ENCODE measurements at regions not wholly inside any gene's neighbourhood (a gene's known extent, or its start where the extent isn't known, plus 50 kb on each side); places are given as distances from the start of the nearest gene placed in this dataset.

GRCh38 chr11:23954730-23955129 lies 542.1 kb upstream of the LUZP2 start:
- DNase-seq (ENCODE audit: low read depth) = no peak

GRCh38 chr11:23956586-23956985 lies 540.3 kb upstream of the LUZP2 start:
- no peak for DNase-seq (ENCODE audit: low read depth)

- no peak for DNase-seq (ENCODE audit: low read depth)
Measured at GRCh38 chr11:23957314-23957713, 539.5 kb upstream of the LUZP2 start.

GRCh38 chr11:23959462-23959861 lies 537.4 kb upstream of the LUZP2 start:
- no peak for DNase-seq (ENCODE audit: low read depth)

GRCh38 chr11:23961503-23962338 lies 535.1 kb upstream of the LUZP2 start:
- DNase-seq (ENCODE audit: low read depth) = no peak

GRCh38 chr11:23973244-23973643 lies 523.6 kb upstream of the LUZP2 start:
- no peak for DNase-seq (ENCODE audit: low read depth)

- no peak for DNase-seq (ENCODE audit: low read depth)
Measured at GRCh38 chr11:23974051-23974450, 522.8 kb upstream of the LUZP2 start.

- DNase-seq (ENCODE audit: low read depth) = no peak
Measured at GRCh38 chr11:23974601-23975000, 522.3 kb upstream of the LUZP2 start.

GRCh38 chr11:23976426-23976825 lies 520.4 kb upstream of the LUZP2 start:
- DNase-seq (ENCODE audit: low read depth) = no peak

GRCh38 chr11:23976841-23977271 lies 520.0 kb upstream of the LUZP2 start:
- no peak for DNase-seq (ENCODE audit: low read depth)

GRCh38 chr11:23988381-23989006 lies 508.4 kb upstream of the LUZP2 start:
- no peak for DNase-seq (ENCODE audit: low read depth)

GRCh38 chr11:23990346-23991164 lies 506.3 kb upstream of the LUZP2 start:
- DNase-seq (ENCODE audit: low read depth) = no peak

GRCh38 chr11:23991165-23991539 lies 505.7 kb upstream of the LUZP2 start:
- no peak for DNase-seq (ENCODE audit: low read depth)

GRCh38 chr11:23995891-23996290 lies 501.0 kb upstream of the LUZP2 start:
- no peak for DNase-seq (ENCODE audit: low read depth)

GRCh38 chr11:23997356-23997755 lies 499.5 kb upstream of the LUZP2 start:
- no peak for DNase-seq (ENCODE audit: low read depth)

- no peak for DNase-seq (ENCODE audit: low read depth)
Measured at GRCh38 chr11:24005202-24005876, 491.5 kb upstream of the LUZP2 start.

- no peak for DNase-seq (ENCODE audit: low read depth)
Measured at GRCh38 chr11:24043842-24044241, 453.0 kb upstream of the LUZP2 start.

GRCh38 chr11:24046731-24047130 lies 450.1 kb upstream of the LUZP2 start:
- no peak for DNase-seq (ENCODE audit: low read depth)

GRCh38 chr11:24056051-24056450 lies 440.8 kb upstream of the LUZP2 start:
- DNase-seq (ENCODE audit: low read depth) = no peak

- no peak for DNase-seq (ENCODE audit: low read depth)
Measured at GRCh38 chr11:24060125-24060524, 436.7 kb upstream of the LUZP2 start.

- no peak for DNase-seq (ENCODE audit: low read depth)
Measured at GRCh38 chr11:24064309-24064903, 432.4 kb upstream of the LUZP2 start.

GRCh38 chr11:24068197-24068596 lies 428.7 kb upstream of the LUZP2 start:
- DNase-seq (ENCODE audit: low read depth) = no peak

Measured in CMK (cell line).